ENCODE measurements at regions not wholly inside any gene's neighbourhood (a gene's known extent, or its start where the extent isn't known, plus 50 kb on each side); places are given as distances from the start of the nearest gene placed in this dataset.

- TF ChIP-seq CTCF (IDR thresholded peaks at IDR 0.05): no peak
- TF ChIP-seq POLR2A (IDR thresholded peaks at IDR 0.05): no peak
Observed at GRCh38 chr5:52073993-52074689, 690.9 kb downstream of the ISL1 start.

All from esophagus squamous epithelium (tissue), 4 donors.